Dendritic cell treated with granulocyte-macrophage colony-stimulating factor and Interleukin-4, amounts not matched to agents 40 ng/mL and 50 ng/mL, for 4 days (primary cell): ENCODE measurements at regions not wholly inside any gene's neighbourhood (a gene's known extent, or its start where the extent isn't known, plus 50 kb on each side); places are given as distances from the start of the nearest gene placed in this dataset.
"Not testable (repeated sequence)": the region's sequence is repeated elsewhere in the genome, so short reads cannot be mapped to it uniquely, and the experiment has no call there.

Experiments used
- H3K27ac Mint-ChIP-seq: one replicate; pipeline ENCODE4 v1.8.0; 2022; ENCODE audit warnings: mild to moderate bottlenecking, mixed read lengths
- H3K27me3 Mint-ChIP-seq: one replicate; pipeline ENCODE4 v1.8.0; 2022; ENCODE audit warnings: mild to moderate bottlenecking, mixed read lengths
- H3K36me3 Mint-ChIP-seq: one replicate; pipeline ENCODE4 v1.8.0; 2022; ENCODE audit warnings: low read depth, mixed read lengths
- H3K4me1 Mint-ChIP-seq: one replicate; pipeline ENCODE4 v1.8.0; 2022; ENCODE audit warnings: low read depth, mixed read lengths
- H3K4me3 Mint-ChIP-seq: one replicate; pipeline ENCODE4 v1.8.0; 2022; ENCODE audit warnings: mild to moderate bottlenecking, moderate library complexity, mixed read lengths
- H3K9me3 Mint-ChIP-seq: one replicate; pipeline ENCODE4 v1.8.0; 2022; ENCODE audit warnings: mixed read lengths
- intact Hi-C: fragments of 100-400 bp; cut with micrococcal nuclease; formaldehyde crosslinking; loops from one replicate; pipeline ENCODE4 v1.15.0; 2022

DNA sequence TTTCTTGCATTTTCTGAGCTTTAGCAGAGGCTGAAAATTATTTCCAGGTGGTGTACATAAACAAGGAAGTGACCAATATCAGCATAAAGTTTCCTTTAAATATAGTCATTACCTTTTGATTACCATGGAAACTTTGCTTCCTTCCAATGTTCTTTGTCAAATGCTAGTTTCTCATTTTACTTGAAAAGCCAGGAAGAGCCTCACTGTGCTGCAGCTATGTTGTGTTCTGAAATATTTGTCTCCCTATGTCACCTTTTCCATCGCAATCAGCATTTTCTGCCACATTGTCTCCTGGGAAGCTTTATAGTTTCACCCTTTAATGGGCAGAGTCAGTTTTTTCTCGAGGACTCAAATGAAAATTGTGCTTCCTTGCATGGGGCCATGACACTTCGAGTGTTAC is 496.0 kb downstream of the CDH8 start:
- Mint-ChIP-seq H3K36me3 (no peaks in the 10 kb centered on the region), H3K27ac (no peak overlapping the region), H3K4me1 (no peaks in the 10 kb centered on the region), H3K27me3 (no peaks in the 10 kb centered on the region), H3K9me3 (peaks cover under 1% of the 10 kb centered on the region), H3K4me3 (no peak overlapping the region)
- intact Hi-C loops, result no loop called here

GRCh38 chr16:61530697-61531096 is 505.5 kb downstream of the CDH8 start:
- peaks cover 15% of the 10 kb centered on the region for H3K9me3 Mint-ChIP-seq
- H3K36me3 Mint-ChIP-seq, result no peaks in the 10 kb centered on the region
- intact Hi-C loops, result no loop called here
- H3K27me3 Mint-ChIP-seq, result no peaks in the 10 kb centered on the region
- H3K4me3 Mint-ChIP-seq, result no peak overlapping the region
- H3K27ac Mint-ChIP-seq, result no peak overlapping the region
- no peaks in the 10 kb centered on the region for H3K4me1 Mint-ChIP-seq

DNA sequence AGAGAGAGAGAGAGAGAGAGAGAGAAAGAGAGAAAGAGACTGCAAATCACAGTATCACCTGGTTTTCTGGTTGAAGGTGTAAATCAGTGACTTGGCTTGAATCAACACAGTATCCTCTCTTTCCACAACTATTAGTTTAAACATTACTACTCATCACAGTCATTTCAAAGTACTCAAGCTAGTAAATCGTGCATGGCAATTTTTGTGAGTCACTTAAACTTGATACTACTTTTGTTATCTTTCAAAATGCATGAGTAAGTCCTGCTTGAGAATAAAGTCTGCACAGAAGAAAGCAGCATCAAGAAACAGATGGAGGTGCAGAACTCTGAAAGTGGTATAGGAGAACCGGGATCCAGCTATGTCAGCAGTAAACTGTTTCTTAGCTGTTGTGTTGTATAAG is 535.4 kb downstream of the CDH8 start:
- Mint-ChIP-seq H3K27ac (no peak overlapping the region), H3K9me3 (no peaks in the 10 kb centered on the region), H3K27me3 (no peaks in the 10 kb centered on the region), H3K36me3 (no peaks in the 10 kb centered on the region), H3K4me3 (no peak overlapping the region), H3K4me1 (no peaks in the 10 kb centered on the region)
- intact Hi-C loops, result no loop called here

- Mint-ChIP-seq H3K4me1 (no peaks in the 10 kb centered on the region), H3K27me3 (no peaks in the 10 kb centered on the region), H3K4me3 (no peak overlapping the region), H3K36me3 (no peaks in the 10 kb centered on the region), H3K9me3 (no peaks in the 10 kb centered on the region), H3K27ac (no peak overlapping the region)
- intact Hi-C loops, result no loop called here
Measured at GRCh38 chr16:61480250-61480649, 556.0 kb downstream of the CDH8 start.

DNA sequence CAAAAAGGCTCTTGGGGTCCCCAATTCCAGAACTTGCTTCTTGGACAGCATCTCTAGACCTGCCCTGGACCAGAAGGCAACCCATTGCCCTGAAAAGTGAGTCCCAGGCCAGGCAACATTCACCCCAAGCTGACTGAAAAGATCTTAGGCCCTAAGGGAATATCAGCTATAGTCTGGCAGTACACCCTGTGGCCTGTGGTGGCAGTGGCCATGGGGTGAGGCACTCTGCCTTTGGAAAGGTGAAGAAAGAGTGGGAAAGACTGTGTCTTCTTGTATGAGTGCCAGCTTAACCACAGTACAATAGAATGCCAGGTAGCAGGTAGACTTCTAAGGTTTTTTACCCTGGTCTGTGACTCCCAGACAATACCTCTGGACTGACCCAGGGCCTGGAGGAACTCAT is 564.5 kb downstream of the CDH8 start:
- H3K9me3 Mint-ChIP-seq, result peaks cover 33% of the 10 kb centered on the region
- no peak overlapping the region for H3K27ac Mint-ChIP-seq
- intact Hi-C loops, result no loop called here
- H3K4me1 Mint-ChIP-seq, result no peaks in the 10 kb centered on the region
- H3K27me3 Mint-ChIP-seq, result no peaks in the 10 kb centered on the region
- H3K36me3 Mint-ChIP-seq, result no peaks in the 10 kb centered on the region
- H3K4me3 Mint-ChIP-seq, result no peak overlapping the region

DNA sequence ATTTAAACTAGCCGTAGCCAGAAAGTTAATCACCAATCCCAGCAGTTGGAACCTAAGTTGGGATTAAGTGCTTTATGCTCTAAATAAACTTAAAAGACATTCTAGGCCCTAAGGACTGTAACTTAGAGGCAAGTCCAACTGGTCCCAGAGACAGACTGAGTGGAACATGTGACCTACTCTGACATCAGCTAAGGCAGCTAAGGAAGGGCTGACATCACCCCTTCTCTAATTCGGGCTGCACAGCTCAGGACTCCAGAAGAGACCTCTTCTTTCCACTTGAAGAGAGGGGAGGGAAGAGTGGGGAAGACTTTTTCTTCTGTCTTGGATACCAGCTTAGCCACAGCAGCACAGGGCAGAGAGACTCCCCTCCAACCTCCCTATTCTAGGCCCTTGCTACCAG is 565.2 kb downstream of the CDH8 start:
- no peaks in the 10 kb centered on the region for H3K4me1 Mint-ChIP-seq
- intact Hi-C loops, result no loop called here
- H3K27ac Mint-ChIP-seq, result no peak overlapping the region
- no peaks in the 10 kb centered on the region for H3K27me3 Mint-ChIP-seq
- no peak overlapping the region for H3K4me3 Mint-ChIP-seq
- H3K36me3 Mint-ChIP-seq, result no peaks in the 10 kb centered on the region
- H3K9me3 Mint-ChIP-seq, result peaks cover 33% of the 10 kb centered on the region

DNA sequence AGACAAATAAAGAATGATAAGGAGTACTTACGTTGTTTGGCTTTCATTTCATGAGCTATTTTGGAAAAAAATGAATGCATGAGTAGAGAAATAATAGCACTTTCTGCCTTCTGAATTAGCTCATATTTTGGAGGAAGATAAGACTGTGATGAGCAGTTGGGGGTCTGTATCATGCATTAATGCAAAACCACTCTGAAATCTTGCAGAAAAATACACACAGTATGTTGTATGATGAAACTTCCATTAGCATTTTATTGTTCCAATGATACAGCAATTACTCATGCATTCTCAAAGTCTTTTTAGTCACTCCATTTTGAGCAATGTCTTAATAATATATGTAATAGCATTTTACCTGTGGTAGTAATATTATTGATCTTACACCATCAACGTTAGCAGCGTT is 571.0 kb downstream of the CDH8 start:
- H3K27ac Mint-ChIP-seq, result no peak overlapping the region
- H3K4me1 Mint-ChIP-seq, result no peaks in the 10 kb centered on the region
- no peaks in the 10 kb centered on the region for H3K27me3 Mint-ChIP-seq
- H3K4me3 Mint-ChIP-seq, result no peak overlapping the region
- no peaks in the 10 kb centered on the region for H3K36me3 Mint-ChIP-seq
- peaks cover 20% of the 10 kb centered on the region for H3K9me3 Mint-ChIP-seq
- intact Hi-C loops, result no loop called here

DNA sequence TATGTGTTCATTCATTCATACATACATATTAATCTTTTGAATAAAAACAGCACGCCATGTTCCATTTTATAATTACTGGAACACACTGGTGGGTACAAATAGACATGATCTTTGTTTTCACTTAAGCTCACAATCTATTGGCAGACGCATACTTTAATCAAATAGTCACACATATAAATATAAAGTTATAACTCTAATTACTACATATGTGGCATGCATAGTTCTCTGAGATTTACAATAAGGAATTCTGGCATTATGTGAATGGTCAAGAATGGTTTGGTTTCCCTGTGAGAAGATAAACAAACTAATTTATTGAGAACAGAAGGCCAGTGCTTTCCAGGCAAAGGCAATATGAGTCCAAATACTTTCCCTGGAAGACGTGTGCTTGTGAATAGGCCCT is 576.2 kb downstream of the CDH8 start:
- H3K9me3 Mint-ChIP-seq, result peaks cover 39% of the 10 kb centered on the region
- H3K27ac Mint-ChIP-seq, result no peak overlapping the region
- no peaks in the 10 kb centered on the region for H3K36me3 Mint-ChIP-seq
- intact Hi-C loops, result no loop called here
- no peaks in the 10 kb centered on the region for H3K27me3 Mint-ChIP-seq
- H3K4me3 Mint-ChIP-seq, result no peak overlapping the region
- H3K4me1 Mint-ChIP-seq, result no peaks in the 10 kb centered on the region

- no peaks in the 10 kb centered on the region for H3K36me3 Mint-ChIP-seq
- no peaks in the 10 kb centered on the region for H3K4me1 Mint-ChIP-seq
- no peak overlapping the region for H3K27ac Mint-ChIP-seq
- H3K4me3 Mint-ChIP-seq, result no peak overlapping the region
- intact Hi-C loops, result no loop called here
- H3K27me3 Mint-ChIP-seq, result no peaks in the 10 kb centered on the region
- no peaks in the 10 kb centered on the region for H3K9me3 Mint-ChIP-seq
Measured at GRCh38 chr16:61435346-61435745, 600.9 kb downstream of the CDH8 start.

GRCh38 chr16:61432421-61432820 is 603.8 kb downstream of the CDH8 start:
- no peaks in the 10 kb centered on the region for H3K36me3 Mint-ChIP-seq
- H3K4me3 Mint-ChIP-seq, result no peak overlapping the region
- H3K9me3 Mint-ChIP-seq, result peaks cover 10% of the 10 kb centered on the region
- H3K27me3 Mint-ChIP-seq, result no peaks in the 10 kb centered on the region
- intact Hi-C loops, result no loop called here
- no peaks in the 10 kb centered on the region for H3K4me1 Mint-ChIP-seq
- no peak overlapping the region for H3K27ac Mint-ChIP-seq

DNA sequence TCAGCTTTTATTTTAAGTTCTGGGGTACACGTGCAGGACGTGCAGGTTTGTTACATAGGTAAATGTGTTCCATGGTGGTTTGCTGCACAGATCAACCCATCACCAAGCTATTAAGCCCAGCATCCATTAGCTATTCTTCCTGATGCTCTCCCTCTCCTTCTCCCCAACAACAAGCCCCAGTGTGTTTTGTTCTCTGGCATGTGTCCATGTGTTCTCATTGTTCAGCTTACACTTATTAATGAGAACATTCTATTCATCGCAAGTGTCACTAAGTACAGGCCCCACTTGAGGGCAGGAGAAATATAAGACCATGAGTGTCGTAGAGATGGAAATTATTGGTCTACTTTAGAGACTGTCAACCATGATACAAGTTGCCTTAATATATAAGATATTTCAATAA is 615.1 kb downstream of the CDH8 start:
- intact Hi-C loops, result no loop called here
- no peaks in the 10 kb centered on the region for H3K27me3 Mint-ChIP-seq
- no peak overlapping the region for H3K4me3 Mint-ChIP-seq
- H3K36me3 Mint-ChIP-seq, result no peaks in the 10 kb centered on the region
- no peak overlapping the region for H3K27ac Mint-ChIP-seq
- no peaks in the 10 kb centered on the region for H3K4me1 Mint-ChIP-seq
- H3K9me3 Mint-ChIP-seq, result no peaks in the 10 kb centered on the region

GRCh38 chr16:61419791-61420190 is 616.4 kb downstream of the CDH8 start:
- no peaks in the 10 kb centered on the region for H3K27me3 Mint-ChIP-seq
- H3K4me1 Mint-ChIP-seq, result no peaks in the 10 kb centered on the region
- no peak overlapping the region for H3K4me3 Mint-ChIP-seq
- H3K9me3 Mint-ChIP-seq, result no peaks in the 10 kb centered on the region
- no peaks in the 10 kb centered on the region for H3K36me3 Mint-ChIP-seq
- no peak overlapping the region for H3K27ac Mint-ChIP-seq
- intact Hi-C loops, result no loop called here

GRCh38 chr16:61418802-61419201 is 617.4 kb downstream of the CDH8 start:
- H3K27me3 Mint-ChIP-seq, H3K27ac Mint-ChIP-seq, H3K36me3 Mint-ChIP-seq, H3K4me3 Mint-ChIP-seq, H3K4me1 Mint-ChIP-seq, intact Hi-C loops, H3K9me3 Mint-ChIP-seq: not testable (repeated sequence)

DNA sequence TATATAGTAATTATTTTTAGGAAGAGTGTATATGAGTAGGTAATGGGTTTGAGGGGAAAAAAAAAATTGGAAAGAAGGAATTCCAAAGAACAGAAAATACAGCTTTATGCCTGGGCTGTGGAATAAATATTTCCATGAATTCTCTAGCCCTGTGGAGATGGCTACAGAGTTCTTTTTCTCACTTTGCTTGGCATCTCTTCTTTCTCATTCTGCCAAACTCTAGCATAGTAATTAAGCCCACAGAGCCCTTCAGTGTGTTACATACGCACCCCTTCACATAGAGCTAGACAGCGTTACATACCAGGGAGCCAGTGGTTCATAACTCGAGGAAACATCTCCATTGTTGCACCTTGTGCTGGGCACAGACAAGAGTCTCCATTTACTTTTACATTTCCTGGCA is 621.1 kb downstream of the CDH8 start:
- intact Hi-C loops, result no loop called here
- Mint-ChIP-seq H3K4me1 (no peaks in the 10 kb centered on the region), H3K27me3 (no peaks in the 10 kb centered on the region), H3K27ac (no peak overlapping the region), H3K4me3 (no peak overlapping the region), H3K9me3 (no peaks in the 10 kb centered on the region), H3K36me3 (no peaks in the 10 kb centered on the region)

- H3K36me3 Mint-ChIP-seq, result no peaks in the 10 kb centered on the region
- H3K4me1 Mint-ChIP-seq, result no peaks in the 10 kb centered on the region
- intact Hi-C loops, result no loop called here
- H3K27me3 Mint-ChIP-seq, result no peaks in the 10 kb centered on the region
- H3K9me3 Mint-ChIP-seq, result no peaks in the 10 kb centered on the region
- H3K27ac Mint-ChIP-seq, result no peak overlapping the region
- H3K4me3 Mint-ChIP-seq, result no peak overlapping the region
Measured at GRCh38 chr16:61413021-61413420, 623.2 kb downstream of the CDH8 start.

DNA sequence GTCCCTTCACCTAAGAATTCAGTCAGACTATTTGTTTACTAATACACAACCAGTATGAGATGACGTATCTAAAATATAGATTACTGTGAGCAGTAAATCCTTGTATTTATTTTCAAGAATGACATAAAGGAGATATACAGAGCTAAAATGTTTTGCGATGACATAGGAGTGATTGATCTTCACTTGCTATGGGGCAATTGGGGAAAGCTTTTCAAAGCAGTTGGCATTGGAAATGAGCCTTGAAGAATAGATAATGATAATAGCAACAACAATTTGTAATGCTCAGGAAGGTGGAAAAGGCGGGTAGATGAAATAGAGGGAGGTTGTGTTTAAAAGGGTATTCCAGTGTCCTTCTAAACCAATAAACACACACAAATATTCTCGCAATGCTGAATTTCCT is 623.7 kb downstream of the CDH8 start:
- intact Hi-C loops, result no loop called here
- H3K4me3 Mint-ChIP-seq, result no peak overlapping the region

More for the DNA sequence above, 623.7 kb downstream of the CDH8 start:
- no peaks in the 10 kb centered on the region for H3K9me3 Mint-ChIP-seq
- H3K27me3 Mint-ChIP-seq, result no peaks in the 10 kb centered on the region
- no peaks in the 10 kb centered on the region for H3K36me3 Mint-ChIP-seq
- no peaks in the 10 kb centered on the region for H3K4me1 Mint-ChIP-seq
- no peak overlapping the region for H3K27ac Mint-ChIP-seq
